ENCODE measurements at regions not wholly inside any gene's neighbourhood (a gene's known extent, or its start where the extent isn't known, plus 50 kb on each side); places are given as distances from the start of the nearest gene placed in this dataset.

- Histone ChIP-seq H3K27me3 (replicated peaks) (no peaks in the 10 kb centered on the region), H3K36me3 (replicated peaks) (no peaks in the 10 kb centered on the region), H3K27ac (no peak overlapping the region), H3K4me3 (ENCODE audit: low read depth, low read length) (no peak overlapping the region)
- DNase-seq: no peak
- no peak for TF ChIP-seq CTCF (IDR thresholded peaks at IDR 0.05; ENCODE audit: low read depth, low read length, missing control alignments)
- in situ Hi-C loops (cut with HindIII; ENCODE audit: low pct_ligation_motif_present, low sequenced_read_pairs): no loop called here
Measured at GRCh38 chr20:20806121-20807095, 94.0 kb upstream of the RALGAPA2 start.

GRCh38 chr20:20803011-20803410, 90.6 kb upstream of the RALGAPA2 start:
- Histone ChIP-seq H3K36me3 (replicated peaks) (no peaks in the 10 kb centered on the region), H3K4me3 (ENCODE audit: low read depth, low read length) (no peak overlapping the region), H3K27me3 (replicated peaks) (no peaks in the 10 kb centered on the region), H3K27ac (no peak overlapping the region)
- no peak for DNase-seq
- no peak for TF ChIP-seq CTCF (IDR thresholded peaks at IDR 0.05; ENCODE audit: low read depth, low read length, missing control alignments)
- in situ Hi-C loops (cut with HindIII; ENCODE audit: low pct_ligation_motif_present, low sequenced_read_pairs): no loop called here

- Histone ChIP-seq H3K27me3 (replicated peaks) (no peaks in the 10 kb centered on the region), H3K36me3 (replicated peaks) (no peaks in the 10 kb centered on the region), H3K27ac (no peak overlapping the region), H3K4me3 (ENCODE audit: low read depth, low read length) (no peak overlapping the region)
- no peak for DNase-seq
- in situ Hi-C loops (cut with HindIII; ENCODE audit: low pct_ligation_motif_present, low sequenced_read_pairs): no loop called here
- TF ChIP-seq CTCF (IDR thresholded peaks at IDR 0.05; ENCODE audit: low read depth, low read length, missing control alignments): no peak
Measured at GRCh38 chr20:20802328-20802727, 89.9 kb upstream of the RALGAPA2 start.

GRCh38 chr20:20799716-20800312, 87.4 kb upstream of the RALGAPA2 start:
- H3K4me3 ChIP-seq (ENCODE audit: low read depth, low read length): no peak overlapping the region
- DNase-seq: no peak
- in situ Hi-C loops (cut with HindIII; ENCODE audit: low pct_ligation_motif_present, low sequenced_read_pairs): no loop called here
- H3K36me3 ChIP-seq (replicated peaks): no peaks in the 10 kb centered on the region
- no peaks in the 10 kb centered on the region for H3K27me3 ChIP-seq (replicated peaks)
- no peak overlapping the region for H3K27ac ChIP-seq
- TF ChIP-seq CTCF (IDR thresholded peaks at IDR 0.05; ENCODE audit: low read depth, low read length, missing control alignments): no peak

GRCh38 chr20:20797521-20798310, 85.3 kb upstream of the RALGAPA2 start:
- no peak overlapping the region for H3K27ac ChIP-seq
- H3K36me3 ChIP-seq (replicated peaks): no peaks in the 10 kb centered on the region
- in situ Hi-C loops (cut with HindIII; ENCODE audit: low pct_ligation_motif_present, low sequenced_read_pairs): no loop called here
- DNase-seq: no peak
- H3K27me3 ChIP-seq (replicated peaks): no peaks in the 10 kb centered on the region
- TF ChIP-seq CTCF (IDR thresholded peaks at IDR 0.05; ENCODE audit: low read depth, low read length, missing control alignments): no peak
- no peak overlapping the region for H3K4me3 ChIP-seq (ENCODE audit: low read depth, low read length)

Data from brain microvascular endothelial cell (primary cell).